ENCODE measurements at regions not wholly inside any gene's neighbourhood (a gene's known extent, or its start where the extent isn't known, plus 50 kb on each side); places are given as distances from the start of the nearest gene placed in this dataset.

GRCh38 chr20:7248281-7249201 lies 481.1 kb downstream of the BMP2 start:
- no peak overlapping the region for H3K9ac ChIP-seq (ENCODE audit: low read depth, low read length)
- no peak for ATAC-seq (ENCODE audit: insufficient read depth, low read depth)

DNA sequence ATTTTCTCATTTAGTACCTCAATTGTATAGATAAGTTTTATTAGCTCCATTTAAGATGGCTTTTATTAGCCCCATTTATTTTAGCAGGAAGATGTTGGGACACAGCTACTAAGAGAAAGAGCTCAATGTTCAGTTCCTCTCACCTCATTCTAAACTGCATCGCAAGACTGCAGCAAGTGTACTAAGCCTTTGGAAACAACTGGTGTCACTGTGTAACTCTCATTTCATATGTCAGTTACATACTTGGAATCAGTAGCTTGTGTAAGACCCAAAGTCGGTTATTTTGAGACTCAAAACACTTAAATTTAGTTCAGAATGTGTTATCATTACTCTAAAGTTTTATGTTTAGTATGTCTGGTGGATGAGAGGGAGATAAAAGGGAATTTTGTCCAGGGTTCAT lies 482.9 kb downstream of the BMP2 start:
- no peaks in the 10 kb centered on the region for H3K9me3 ChIP-seq (ENCODE audit: insufficient read depth, low read length, severe bottlenecking)
- no peak overlapping the region for H3K4me2 ChIP-seq (ENCODE audit: insufficient read depth, low read length)
- H3K79me2 ChIP-seq (ENCODE audit: insufficient read depth, low read length): no peaks in the 10 kb centered on the region
- H3K9ac ChIP-seq (ENCODE audit: low read depth, low read length): no peak overlapping the region
- no peaks in the 10 kb centered on the region for H3K36me3 ChIP-seq (ENCODE audit: insufficient read depth, low read length)
- no peak overlapping the region for H3K27ac ChIP-seq (ENCODE audit: low read length)
- DNase-seq: no peak
- no peak overlapping the region for H3K4me3 ChIP-seq (ENCODE audit: low read depth in 1 of 2, low read length in 2 of 2)
- no peak overlapping the region for H2AFZ ChIP-seq (ENCODE audit: low read depth, low read length)
- H3K4me1 ChIP-seq (ENCODE audit: insufficient read depth, low read length): no peaks in the 10 kb centered on the region
- peaks cover 3% of the 10 kb centered on the region for H3K27me3 ChIP-seq (ENCODE audit: insufficient read depth, low read length, poor library complexity)
- no peak for TF ChIP-seq EZH2 (IDR thresholded peaks at IDR 0.05; ENCODE audit: borderline replicate concordance, low read depth, low read length, severe bottlenecking)
- TF ChIP-seq, protein P1, sequence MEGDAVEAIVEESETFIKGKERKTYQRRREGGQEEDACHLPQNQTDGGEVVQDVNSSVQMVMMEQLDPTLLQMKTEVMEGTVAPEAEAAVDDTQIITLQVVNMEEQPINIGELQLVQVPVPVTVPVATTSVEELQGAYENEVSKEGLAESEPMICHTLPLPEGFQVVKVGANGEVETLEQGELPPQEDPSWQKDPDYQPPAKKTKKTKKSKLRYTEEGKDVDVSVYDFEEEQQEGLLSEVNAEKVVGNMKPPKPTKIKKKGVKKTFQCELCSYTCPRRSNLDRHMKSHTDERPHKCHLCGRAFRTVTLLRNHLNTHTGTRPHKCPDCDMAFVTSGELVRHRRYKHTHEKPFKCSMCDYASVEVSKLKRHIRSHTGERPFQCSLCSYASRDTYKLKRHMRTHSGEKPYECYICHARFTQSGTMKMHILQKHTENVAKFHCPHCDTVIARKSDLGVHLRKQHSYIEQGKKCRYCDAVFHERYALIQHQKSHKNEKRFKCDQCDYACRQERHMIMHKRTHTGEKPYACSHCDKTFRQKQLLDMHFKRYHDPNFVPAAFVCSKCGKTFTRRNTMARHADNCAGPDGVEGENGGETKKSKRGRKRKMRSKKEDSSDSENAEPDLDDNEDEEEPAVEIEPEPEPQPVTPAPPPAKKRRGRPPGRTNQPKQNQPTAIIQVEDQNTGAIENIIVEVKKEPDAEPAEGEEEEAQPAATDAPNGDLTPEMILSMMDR (IDR thresholded peaks at IDR 0.05; ENCODE audit: borderline replicate concordance, extremely low read depth, low read length, poor library complexity, severe bottlenecking): no peak
- no peaks in the 10 kb centered on the region for H4K20me1 ChIP-seq (ENCODE audit: insufficient read depth, low read length)
- no peak for ATAC-seq (ENCODE audit: insufficient read depth, low read depth)

More at GRCh38 chr20:7248281-7249201, 481.1 kb downstream of the BMP2 start:
- Histone ChIP-seq H2AFZ (ENCODE audit: low read depth, low read length) (no peak overlapping the region), H3K27me3 (ENCODE audit: insufficient read depth, low read length, poor library complexity) (peaks cover 3% of the 10 kb centered on the region), H3K4me2 (ENCODE audit: insufficient read depth, low read length) (no peak overlapping the region), H3K4me1 (ENCODE audit: insufficient read depth, low read length) (no peaks in the 10 kb centered on the region), H3K79me2 (ENCODE audit: insufficient read depth, low read length) (no peaks in the 10 kb centered on the region), H3K9me3 (ENCODE audit: insufficient read depth, low read length, severe bottlenecking) (no peaks in the 10 kb centered on the region), H3K27ac (ENCODE audit: low read length) (no peak overlapping the region), H3K36me3 (ENCODE audit: insufficient read depth, low read length) (no peaks in the 10 kb centered on the region), H4K20me1 (ENCODE audit: insufficient read depth, low read length) (no peaks in the 10 kb centered on the region), H3K4me3 (ENCODE audit: low read depth in 1 of 2, low read length in 2 of 2) (no peak overlapping the region)
- no peak for TF ChIP-seq EZH2 (IDR thresholded peaks at IDR 0.05; ENCODE audit: borderline replicate concordance, low read depth, low read length, severe bottlenecking)
- TF ChIP-seq, protein P1 (IDR thresholded peaks at IDR 0.05; ENCODE audit: borderline replicate concordance, extremely low read depth, low read length, poor library complexity, severe bottlenecking): no peak
- DNase-seq: no peak

DNA sequence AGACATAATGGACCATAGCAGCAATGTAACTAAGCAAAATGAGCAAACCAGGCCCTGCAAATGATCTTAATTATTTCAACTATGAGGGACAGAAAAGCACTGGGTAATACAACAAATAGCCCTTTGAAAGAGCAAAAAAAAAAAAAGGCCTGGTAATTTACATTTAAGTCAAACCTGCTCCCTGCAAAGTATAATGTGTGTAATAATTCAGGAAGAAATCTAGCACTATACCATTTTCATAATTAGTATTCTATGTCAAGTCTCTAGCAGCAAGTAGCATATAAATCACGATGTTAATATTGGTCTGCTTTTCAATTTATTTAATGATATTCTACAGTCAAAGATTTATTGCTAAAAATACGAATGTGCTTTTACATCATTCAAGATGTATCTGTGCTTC lies 489.6 kb downstream of the BMP2 start:
- H4K20me1 ChIP-seq (ENCODE audit: insufficient read depth, low read length): no peaks in the 10 kb centered on the region
- TF ChIP-seq, protein P1 (IDR thresholded peaks at IDR 0.05; ENCODE audit: borderline replicate concordance, extremely low read depth, low read length, poor library complexity, severe bottlenecking): no peak
- TF ChIP-seq EZH2 (IDR thresholded peaks at IDR 0.05; ENCODE audit: borderline replicate concordance, low read depth, low read length, severe bottlenecking): no peak
- H3K27me3 ChIP-seq (ENCODE audit: insufficient read depth, low read length, poor library complexity): no peaks in the 10 kb centered on the region
- DNase-seq (no peak), ATAC-seq (ENCODE audit: insufficient read depth, low read depth) (no peak)
- H3K27ac ChIP-seq (ENCODE audit: low read length): no peak overlapping the region
- no peaks in the 10 kb centered on the region for H3K4me1 ChIP-seq (ENCODE audit: insufficient read depth, low read length)
- H2AFZ ChIP-seq (ENCODE audit: low read depth, low read length): no peak overlapping the region
- no peak overlapping the region for H3K9ac ChIP-seq (ENCODE audit: low read depth, low read length)
- H3K4me2 ChIP-seq (ENCODE audit: insufficient read depth, low read length): no peak overlapping the region
- H3K9me3 ChIP-seq (ENCODE audit: insufficient read depth, low read length, severe bottlenecking): no peaks in the 10 kb centered on the region
- H3K4me3 ChIP-seq (ENCODE audit: low read depth in 1 of 2, low read length in 2 of 2): no peak overlapping the region
- no peaks in the 10 kb centered on the region for H3K36me3 ChIP-seq (ENCODE audit: insufficient read depth, low read length)
- H3K79me2 ChIP-seq (ENCODE audit: insufficient read depth, low read length): no peaks in the 10 kb centered on the region

Measured in DND-41 (cell line).